ENCODE measurements at regions not wholly inside any gene's neighbourhood (a gene's known extent, or its start where the extent isn't known, plus 50 kb on each side); places are given as distances from the start of the nearest gene placed in this dataset.

- peaks cover 9% of the 10 kb centered on the region for H3K4me1 ChIP-seq
- no peak for TF ChIP-seq EP300 (IDR thresholded peaks at IDR 0.05)
- TF ChIP-seq POLR2A (IDR thresholded peaks at IDR 0.05), result no peak
- TF ChIP-seq CTCF (IDR thresholded peaks at IDR 0.05), result no peak
- TF ChIP-seq POLR2AphosphoS5 (IDR thresholded peaks at IDR 0.05), result no peak
- no peak for DNase-seq (ENCODE audit: low spot score in 2 of 2)
- WGBS, result 67% methylated on average over 7 of the region's 7 CpGs
- H3K36me3 ChIP-seq, result no peaks in the 10 kb centered on the region
- H3K27me3 ChIP-seq, result peaks cover 10% of the 10 kb centered on the region
- no peaks in the 10 kb centered on the region for H3K9me3 ChIP-seq
- no peak overlapping the region for H3K27ac ChIP-seq
- H3K4me3 ChIP-seq, result no peak overlapping the region
These were observed 419.2 kb downstream of the BUD13 start for GRCh38 chr11:116353589-116353988.

- Histone ChIP-seq H3K27me3 (peaks cover 3% of the 10 kb centered on the region), H3K27ac (no peak overlapping the region), H3K4me3 (no peak overlapping the region), H3K4me1 (peaks cover 2% of the 10 kb centered on the region), H3K36me3 (no peaks in the 10 kb centered on the region), H3K9me3 (no peaks in the 10 kb centered on the region)
- DNase-seq (ENCODE audit: low spot score in 2 of 2), result no peak
- no peak for TF ChIP-seq POLR2A (IDR thresholded peaks at IDR 0.05)
- TF ChIP-seq EP300 (IDR thresholded peaks at IDR 0.05), result no peak
- no peak for TF ChIP-seq POLR2AphosphoS5 (IDR thresholded peaks at IDR 0.05)
- TF ChIP-seq CTCF (IDR thresholded peaks at IDR 0.05), result no peak
- WGBS, result 54% methylated on average over 4 of the region's 4 CpGs
These were observed 419.9 kb downstream of the BUD13 start for GRCh38 chr11:116352881-116353280.

GRCh38 chr11:116348226-116348625 lies 424.6 kb downstream of the BUD13 start:
- Histone ChIP-seq H3K4me1 (no peaks in the 10 kb centered on the region), H3K36me3 (no peaks in the 10 kb centered on the region), H3K9me3 (no peaks in the 10 kb centered on the region), H3K27me3 (peaks cover 2% of the 10 kb centered on the region), H3K4me3 (no peak overlapping the region), H3K27ac (no peak overlapping the region)
- no peak for DNase-seq (ENCODE audit: low spot score in 2 of 2)
- TF ChIP-seq CTCF (IDR thresholded peaks at IDR 0.05) (no peak), EP300 (IDR thresholded peaks at IDR 0.05) (no peak), POLR2AphosphoS5 (IDR thresholded peaks at IDR 0.05) (no peak), POLR2A (IDR thresholded peaks at IDR 0.05) (no peak)
- WGBS, result 29% methylated on average over 1 of the region's 1 CpG

- no peak overlapping the region for H3K4me3 ChIP-seq
- WGBS, result 73% methylated on average over 2 of the region's 2 CpGs
- no peaks in the 10 kb centered on the region for H3K9me3 ChIP-seq
- DNase-seq (ENCODE audit: low spot score in 2 of 2), result no peak
- no peaks in the 10 kb centered on the region for H3K36me3 ChIP-seq
- H3K4me1 ChIP-seq, result no peaks in the 10 kb centered on the region
- no peak overlapping the region for H3K27ac ChIP-seq
- TF ChIP-seq CTCF (IDR thresholded peaks at IDR 0.05), result no peak
- no peak for TF ChIP-seq POLR2A (IDR thresholded peaks at IDR 0.05)
- no peak for TF ChIP-seq EP300 (IDR thresholded peaks at IDR 0.05)
- H3K27me3 ChIP-seq, result peaks cover 2% of the 10 kb centered on the region
These were observed 427.2 kb downstream of the BUD13 start for GRCh38 chr11:116345575-116345974.

- DNase-seq (ENCODE audit: low spot score in 2 of 2), result no peak
- 42% methylated on average over 5 of the region's 5 CpGs for WGBS
- Histone ChIP-seq H3K36me3 (no peaks in the 10 kb centered on the region), H3K27ac (no peak overlapping the region), H3K4me1 (no peaks in the 10 kb centered on the region), H3K27me3 (no peaks in the 10 kb centered on the region), H3K4me3 (no peak overlapping the region), H3K9me3 (no peaks in the 10 kb centered on the region)
- no peak for TF ChIP-seq EP300 (IDR thresholded peaks at IDR 0.05)
These were observed 428.2 kb downstream of the BUD13 start for GRCh38 chr11:116344601-116345000.

- TF ChIP-seq EP300 (IDR thresholded peaks at IDR 0.05) (no peak), POLR2A (IDR thresholded peaks at IDR 0.05) (no peak), POLR2AphosphoS5 (IDR thresholded peaks at IDR 0.05) (no peak)
- Histone ChIP-seq H3K4me1 (no peaks in the 10 kb centered on the region), H3K27me3 (no peaks in the 10 kb centered on the region), H3K27ac (no peak overlapping the region), H3K36me3 (no peaks in the 10 kb centered on the region), H3K4me3 (no peak overlapping the region), H3K9me3 (no peaks in the 10 kb centered on the region)
- DNase-seq (ENCODE audit: low spot score in 2 of 2), result peak in 1 of 2 donors; percentile 37
- 71% methylated on average over 3 of the region's 3 CpGs for WGBS
These were observed 429.5 kb downstream of the BUD13 start for GRCh38 chr11:116343270-116343669.

All from suprapubic skin (tissue), 4 donors.